ENCODE measurements at regions not wholly inside any gene's neighbourhood (a gene's known extent, or its start where the extent isn't known, plus 50 kb on each side); places are given as distances from the start of the nearest gene placed in this dataset.

GRCh38 chr9:11551106-11551505 is 938.3 kb upstream of the PTPRD start:
- DNase-seq (ENCODE audit: low read depth), result peak; percentile 12
- H3K4me3 ChIP-seq (ENCODE audit: low read depth, low read length), result no peak overlapping the region
- no peaks in the 10 kb centered on the region for H3K27me3 ChIP-seq (ENCODE audit: control insufficient read depth, insufficient read depth, low read length)
- no peaks in the 10 kb centered on the region for H3K36me3 ChIP-seq (ENCODE audit: control insufficient read depth, insufficient read depth, low read length)
- no peak for TF ChIP-seq CTCF (IDR thresholded peaks at IDR 0.05; ENCODE audit: insufficient read depth, low read length, poor library complexity, severe bottlenecking)

GRCh38 chr9:11558043-11558442 is 945.2 kb upstream of the PTPRD start:
- TF ChIP-seq CTCF (IDR thresholded peaks at IDR 0.05; ENCODE audit: insufficient read depth, low read length, poor library complexity, severe bottlenecking), result no peak
- no peaks in the 10 kb centered on the region for H3K27me3 ChIP-seq (ENCODE audit: control insufficient read depth, insufficient read depth, low read length)
- DNase-seq (ENCODE audit: low read depth), result no peak
- H3K36me3 ChIP-seq (ENCODE audit: control insufficient read depth, insufficient read depth, low read length), result no peaks in the 10 kb centered on the region
- no peak overlapping the region for H3K4me3 ChIP-seq (ENCODE audit: low read depth, low read length)

GRCh38 chr9:11559001-11559776 is 946.4 kb upstream of the PTPRD start:
- H3K36me3 ChIP-seq (ENCODE audit: control insufficient read depth, insufficient read depth, low read length), result no peaks in the 10 kb centered on the region
- TF ChIP-seq CTCF (IDR thresholded peaks at IDR 0.05; ENCODE audit: insufficient read depth, low read length, poor library complexity, severe bottlenecking), result no peak
- no peak for DNase-seq (ENCODE audit: low read depth)
- no peaks in the 10 kb centered on the region for H3K27me3 ChIP-seq (ENCODE audit: control insufficient read depth, insufficient read depth, low read length)
- no peak overlapping the region for H3K4me3 ChIP-seq (ENCODE audit: low read depth, low read length)

GRCh38 chr9:11577522-11577921 is 964.7 kb upstream of the PTPRD start:
- Histone ChIP-seq H3K36me3 (ENCODE audit: control insufficient read depth, insufficient read depth, low read length) (no peaks in the 10 kb centered on the region), H3K27me3 (ENCODE audit: control insufficient read depth, insufficient read depth, low read length) (no peaks in the 10 kb centered on the region), H3K4me3 (ENCODE audit: low read depth, low read length) (no peak overlapping the region)
- no peak for DNase-seq (ENCODE audit: low read depth)
- no peak for TF ChIP-seq CTCF (IDR thresholded peaks at IDR 0.05; ENCODE audit: insufficient read depth, low read length, poor library complexity, severe bottlenecking)

GRCh38 chr9:11595756-11596155 is 983.0 kb upstream of the PTPRD start:
- no peak for DNase-seq (ENCODE audit: low read depth)

More at GRCh38 chr9:11595756-11596155, 983.0 kb upstream of the PTPRD start:
- TF ChIP-seq CTCF (IDR thresholded peaks at IDR 0.05; ENCODE audit: insufficient read depth, low read length, poor library complexity, severe bottlenecking), result no peak
- Histone ChIP-seq H3K36me3 (ENCODE audit: control insufficient read depth, insufficient read depth, low read length) (no peaks in the 10 kb centered on the region), H3K27me3 (ENCODE audit: control insufficient read depth, insufficient read depth, low read length) (no peaks in the 10 kb centered on the region), H3K4me3 (ENCODE audit: low read depth, low read length) (no peak overlapping the region)
